K562 (cell line): ENCODE measurements at regions not wholly inside any gene's neighbourhood (a gene's known extent, or its start where the extent isn't known, plus 50 kb on each side); places are given as distances from the start of the nearest gene placed in this dataset.
A peak's percentile ranks its signal among the peaks of the same experiment; 100 is the strongest.

Experiments used
- ASH1L ChIP-seq: fragments of 450-650 bp; IDR thresholded peaks from 2 replicates; pipeline ENCODE4 v1.6.1; 2018; ENCODE audit warnings: borderline replicate concordance, mild to moderate bottlenecking, low read depth; ENCODE audit not compliant: partially characterized antibody
- CAMTA2 ChIP-seq: fragments of 250-450 bp; sonication (Bioruptor Pico); conservative IDR thresholded peaks from 2 replicates; pipeline ENCODE4 v1.5.1; 2022
- CEBPG ChIP-seq, 3 experiments: fragments of 200-800 bp in 1 of 3; sonication (Bioruptor generic) in 1 of 3; sonication (generic) in 1 of 3; formaldehyde crosslinking in 1 of 3; IDR thresholded peaks in 2 of 3; conservative IDR thresholded peaks in 1 of 3; 2 replicates each; pipeline versions ENCODE4 v1.6.1 to v1.8.0; 2016 to 2022; ENCODE audit warnings: missing compliant biosample characterization in 2 of 3, missing genetic modification characterization in 2 of 3, mild to moderate bottlenecking in 1 of 3, missing genetic modification reagents in 1 of 3
- DPF2 ChIP-seq: fragments of 450-650 bp; IDR thresholded peaks from 2 replicates; pipeline ENCODE4 v1.6.1; 2016
- ESRRB ChIP-seq: fragments of 250-450 bp; sonication (Bioruptor Pico); IDR thresholded peaks from 2 replicates; pipeline ENCODE4 v1.5.0; 2020; ENCODE audit warnings: mild to moderate bottlenecking, moderate library complexity, borderline replicate concordance
- FOXM1 ChIP-seq, 2 experiments: fragments of 450-650 bp in 1 of 2; sonication (generic) in 1 of 2; formaldehyde crosslinking in 1 of 2; IDR thresholded peaks; 2 replicates each; pipeline versions ENCODE4 v1.6.1 to v1.9.0; 2017 to 2022; ENCODE audit warnings: low read depth in 2 of 2, mild to moderate bottlenecking in 2 of 2, missing genetic modification reagents in 1 of 2, moderate library complexity in 1 of 2
- HNRNPLL ChIP-seq: fragments of 200-400 bp; formaldehyde crosslinking; IDR thresholded peaks from 2 replicates; pipeline ENCODE4 v1.6.1; 2017; ENCODE audit warnings: low read length, low read depth, mild to moderate bottlenecking; ENCODE audit not compliant: poor library complexity, severe bottlenecking
- KDM1A ChIP-seq, 2 experiments: fragments of 450-650 bp; IDR thresholded peaks; 2 replicates each; pipeline ENCODE4 v1.6.1; 2016; ENCODE audit warnings: mild to moderate bottlenecking in 2 of 2
- NFATC3 ChIP-seq: fragments of 450-650 bp; IDR thresholded peaks from 2 replicates; pipeline ENCODE4 v1.6.1; 2017; ENCODE audit warnings: mild to moderate bottlenecking
- NFE2L1 ChIP-seq: fragments of 450-650 bp; IDR thresholded peaks from 2 replicates; pipeline ENCODE4 v1.6.1; 2016; ENCODE audit warnings: missing genetic modification characterization, low read depth, mild to moderate bottlenecking, missing compliant biosample characterization, moderate library complexity, borderline replicate concordance
- NR1H2 ChIP-seq: sonication (generic); formaldehyde crosslinking; IDR thresholded peaks from 2 replicates; pipeline ENCODE4 v1.4.0; 2020; ENCODE audit warnings: mild to moderate bottlenecking, missing genetic modification reagents
- ZC3H4 ChIP-seq: sonication (generic); formaldehyde crosslinking; IDR thresholded peaks from 2 replicates; pipeline ENCODE4 v1.9.0; 2021; ENCODE audit warnings: missing genetic modification reagents, borderline replicate concordance
- TF ChIP-seq, protein P1 (sequence below): sonication (generic); formaldehyde crosslinking; IDR thresholded peaks from 2 replicates; pipeline ENCODE4 v1.8.1; 2023; ENCODE audit warnings: mild to moderate bottlenecking, missing genetic modification reagents
- TF ChIP-seq, protein P2 (sequence below): fragments of 250-450 bp; sonication (Bioruptor Pico); IDR thresholded peaks from 2 replicates; pipeline ENCODE4 v1.4.0; 2020; ENCODE audit warnings: mild to moderate bottlenecking, moderate library complexity, borderline replicate concordance
- TF ChIP-seq, protein P3 (sequence below): sonication (generic); formaldehyde crosslinking; IDR thresholded peaks from 2 replicates; pipeline ENCODE4 v1.4.0; 2020; ENCODE audit warnings: mild to moderate bottlenecking, missing genetic modification reagents
- TF ChIP-seq, protein P4 (sequence below): fragments of 250-450 bp; sonication (Bioruptor Pico); IDR thresholded peaks from 2 replicates; pipeline ENCODE4 v1.5.0; 2020; ENCODE audit warnings: mild to moderate bottlenecking
- TF ChIP-seq, protein P5 (sequence below), 2 experiments: IDR thresholded peaks; 2 replicates each; pipeline ENCODE4 v1.6.1; 2011; ENCODE audit warnings: borderline replicate concordance in 1 of 2, control low read depth in 1 of 2, low read depth in 1 of 2, low read length in 1 of 2, mild to moderate bottlenecking in 1 of 2, mixed read lengths in 1 of 2, moderate library complexity in 1 of 2; ENCODE audit not compliant: insufficient read depth in 1 of 2, insufficient read length in 1 of 2, poor library complexity in 1 of 2, severe bottlenecking in 1 of 2; ENCODE audit errors: extremely low read depth in 1 of 2

DNA sequence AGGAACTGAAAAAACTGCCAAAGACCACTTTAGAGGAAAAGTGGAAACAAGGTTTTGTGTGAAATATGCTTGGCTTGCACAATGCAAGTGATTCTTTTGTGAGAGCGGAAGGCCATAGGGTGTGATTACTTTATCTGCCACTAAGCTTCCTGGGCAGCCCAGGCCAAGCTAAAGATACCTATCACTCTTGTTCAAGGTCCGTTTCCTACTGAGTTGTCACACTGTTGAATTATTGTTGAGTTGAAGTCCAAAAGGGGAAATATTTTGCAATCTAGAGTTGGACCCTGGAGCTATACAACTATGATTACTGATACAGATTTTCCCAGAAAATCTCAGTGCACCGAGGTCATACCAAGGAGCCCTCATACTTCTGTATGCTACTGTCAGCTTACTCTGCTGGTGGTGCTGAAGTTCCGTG is 72.7 kb upstream of the CTAGE1 start (continued):
- TF ChIP-seq, protein P1, sequence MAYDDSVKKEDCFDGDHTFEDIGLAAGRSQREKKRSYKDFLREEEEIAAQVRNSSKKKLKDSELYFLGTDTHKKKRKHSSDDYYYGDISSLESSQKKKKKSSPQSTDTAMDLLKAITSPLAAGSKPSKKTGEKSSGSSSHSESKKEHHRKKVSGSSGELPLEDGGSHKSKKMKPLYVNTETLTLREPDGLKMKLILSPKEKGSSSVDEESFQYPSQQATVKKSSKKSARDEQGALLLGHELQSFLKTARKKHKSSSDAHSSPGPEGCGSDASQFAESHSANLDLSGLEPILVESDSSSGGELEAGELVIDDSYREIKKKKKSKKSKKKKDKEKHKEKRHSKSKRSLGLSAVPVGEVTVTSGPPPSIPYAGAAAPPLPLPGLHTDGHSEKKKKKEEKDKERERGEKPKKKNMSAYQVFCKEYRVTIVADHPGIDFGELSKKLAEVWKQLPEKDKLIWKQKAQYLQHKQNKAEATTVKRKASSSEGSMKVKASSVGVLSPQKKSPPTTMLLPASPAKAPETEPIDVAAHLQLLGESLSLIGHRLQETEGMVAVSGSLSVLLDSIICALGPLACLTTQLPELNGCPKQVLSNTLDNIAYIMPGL (CRISPR knock-in tag), result no peak
- TF ChIP-seq, protein P2, sequence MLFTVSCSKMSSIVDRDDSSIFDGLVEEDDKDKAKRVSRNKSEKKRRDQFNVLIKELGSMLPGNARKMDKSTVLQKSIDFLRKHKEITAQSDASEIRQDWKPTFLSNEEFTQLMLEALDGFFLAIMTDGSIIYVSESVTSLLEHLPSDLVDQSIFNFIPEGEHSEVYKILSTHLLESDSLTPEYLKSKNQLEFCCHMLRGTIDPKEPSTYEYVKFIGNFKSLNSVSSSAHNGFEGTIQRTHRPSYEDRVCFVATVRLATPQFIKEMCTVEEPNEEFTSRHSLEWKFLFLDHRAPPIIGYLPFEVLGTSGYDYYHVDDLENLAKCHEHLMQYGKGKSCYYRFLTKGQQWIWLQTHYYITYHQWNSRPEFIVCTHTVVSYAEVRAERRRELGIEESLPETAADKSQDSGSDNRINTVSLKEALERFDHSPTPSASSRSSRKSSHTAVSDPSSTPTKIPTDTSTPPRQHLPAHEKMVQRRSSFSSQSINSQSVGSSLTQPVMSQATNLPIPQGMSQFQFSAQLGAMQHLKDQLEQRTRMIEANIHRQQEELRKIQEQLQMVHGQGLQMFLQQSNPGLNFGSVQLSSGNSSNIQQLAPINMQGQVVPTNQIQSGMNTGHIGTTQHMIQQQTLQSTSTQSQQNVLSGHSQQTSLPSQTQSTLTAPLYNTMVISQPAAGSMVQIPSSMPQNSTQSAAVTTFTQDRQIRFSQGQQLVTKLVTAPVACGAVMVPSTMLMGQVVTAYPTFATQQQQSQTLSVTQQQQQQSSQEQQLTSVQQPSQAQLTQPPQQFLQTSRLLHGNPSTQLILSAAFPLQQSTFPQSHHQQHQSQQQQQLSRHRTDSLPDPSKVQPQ (CRISPR knock-in tag), result no peak
- TF ChIP-seq CAMTA2, result no peak
- no peak for TF ChIP-seq CEBPG (CRISPR knock-in tag; IDR thresholded peaks at IDR 0.05)
- TF ChIP-seq CEBPG (tag; conservative IDR thresholded peaks at IDR 0.05 in 1 of 2, IDR thresholded peaks at IDR 0.05 in 1 of 2), result peak; percentile 61 to 86
- no peak for TF ChIP-seq ZC3H4 (CRISPR knock-in tag)
- no peak for TF ChIP-seq NR1H2 (CRISPR knock-in tag)
- TF ChIP-seq, protein P3, sequence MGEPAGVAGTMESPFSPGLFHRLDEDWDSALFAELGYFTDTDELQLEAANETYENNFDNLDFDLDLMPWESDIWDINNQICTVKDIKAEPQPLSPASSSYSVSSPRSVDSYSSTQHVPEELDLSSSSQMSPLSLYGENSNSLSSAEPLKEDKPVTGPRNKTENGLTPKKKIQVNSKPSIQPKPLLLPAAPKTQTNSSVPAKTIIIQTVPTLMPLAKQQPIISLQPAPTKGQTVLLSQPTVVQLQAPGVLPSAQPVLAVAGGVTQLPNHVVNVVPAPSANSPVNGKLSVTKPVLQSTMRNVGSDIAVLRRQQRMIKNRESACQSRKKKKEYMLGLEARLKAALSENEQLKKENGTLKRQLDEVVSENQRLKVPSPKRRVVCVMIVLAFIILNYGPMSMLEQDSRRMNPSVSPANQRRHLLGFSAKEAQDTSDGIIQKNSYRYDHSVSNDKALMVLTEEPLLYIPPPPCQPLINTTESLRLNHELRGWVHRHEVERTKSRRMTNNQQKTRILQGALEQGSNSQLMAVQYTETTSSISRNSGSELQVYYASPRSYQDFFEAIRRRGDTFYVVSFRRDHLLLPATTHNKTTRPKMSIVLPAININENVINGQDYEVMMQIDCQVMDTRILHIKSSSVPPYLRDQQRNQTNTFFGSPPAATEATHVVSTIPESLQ (CRISPR knock-in tag), result no peak
- no peak for TF ChIP-seq FOXM1 (IDR thresholded peaks at IDR 0.05; ENCODE audit: low read depth)
- TF ChIP-seq FOXM1 (CRISPR knock-in tag; IDR thresholded peaks at IDR 0.05; ENCODE audit: low read depth), result no peak
- no peak for TF ChIP-seq ESRRB (CRISPR knock-in tag)
- TF ChIP-seq ASH1L, result no peak
- TF ChIP-seq KDM1A (IDR thresholded peaks at IDR 0.05), result peak; percentile 47 to 49; a peak in 3 of 4 replicates
- TF ChIP-seq, protein P4, sequence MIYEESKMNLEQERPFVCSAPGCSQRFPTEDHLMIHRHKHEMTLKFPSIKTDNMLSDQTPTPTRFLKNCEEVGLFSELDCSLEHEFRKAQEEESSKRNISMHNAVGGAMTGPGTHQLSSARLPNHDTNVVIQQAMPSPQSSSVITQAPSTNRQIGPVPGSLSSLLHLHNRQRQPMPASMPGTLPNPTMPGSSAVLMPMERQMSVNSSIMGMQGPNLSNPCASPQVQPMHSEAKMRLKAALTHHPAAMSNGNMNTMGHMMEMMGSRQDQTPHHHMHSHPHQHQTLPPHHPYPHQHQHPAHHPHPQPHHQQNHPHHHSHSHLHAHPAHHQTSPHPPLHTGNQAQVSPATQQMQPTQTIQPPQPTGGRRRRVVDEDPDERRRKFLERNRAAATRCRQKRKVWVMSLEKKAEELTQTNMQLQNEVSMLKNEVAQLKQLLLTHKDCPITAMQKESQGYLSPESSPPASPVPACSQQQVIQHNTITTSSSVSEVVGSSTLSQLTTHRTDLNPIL (CRISPR knock-in tag), result no peak
- no peak for TF ChIP-seq NFATC3
- TF ChIP-seq NFE2L1 (tag), result no peak
- TF ChIP-seq HNRNPLL, result no peak
- TF ChIP-seq DPF2, result no peak
- TF ChIP-seq, protein P5, sequence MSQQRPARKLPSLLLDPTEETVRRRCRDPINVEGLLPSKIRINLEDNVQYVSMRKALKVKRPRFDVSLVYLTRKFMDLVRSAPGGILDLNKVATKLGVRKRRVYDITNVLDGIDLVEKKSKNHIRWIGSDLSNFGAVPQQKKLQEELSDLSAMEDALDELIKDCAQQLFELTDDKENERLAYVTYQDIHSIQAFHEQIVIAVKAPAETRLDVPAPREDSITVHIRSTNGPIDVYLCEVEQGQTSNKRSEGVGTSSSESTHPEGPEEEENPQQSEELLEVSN (IDR thresholded peaks at IDR 0.05; ENCODE audit: borderline replicate concordance in 1 of 2, extremely low read depth in 1 of 2, insufficient read depth in 1 of 2, insufficient read length in 1 of 2, low read depth in 1 of 2, low read length in 1 of 2, poor library complexity in 1 of 2, severe bottlenecking in 1 of 2), result no peak
